Ammon's horn (tissue), 1 donor: ENCODE measurements at regions not wholly inside any gene's neighbourhood (a gene's known extent, or its start where the extent isn't known, plus 50 kb on each side); places are given as distances from the start of the nearest gene placed in this dataset.
"Not testable (repeated sequence)": the region's sequence is repeated elsewhere in the genome, so short reads cannot be mapped to it uniquely, and the experiment has no call there.

Experiments used
- DNase-seq: peaks from one replicate; pipeline ENCODE4 v3.0.0-alpha.2; 2016; ENCODE audit warnings: low spot score

GRCh38 chr11:22065472-22065871 lies 127.4 kb upstream of the ANO5 start:
- no peak for DNase-seq

DNA sequence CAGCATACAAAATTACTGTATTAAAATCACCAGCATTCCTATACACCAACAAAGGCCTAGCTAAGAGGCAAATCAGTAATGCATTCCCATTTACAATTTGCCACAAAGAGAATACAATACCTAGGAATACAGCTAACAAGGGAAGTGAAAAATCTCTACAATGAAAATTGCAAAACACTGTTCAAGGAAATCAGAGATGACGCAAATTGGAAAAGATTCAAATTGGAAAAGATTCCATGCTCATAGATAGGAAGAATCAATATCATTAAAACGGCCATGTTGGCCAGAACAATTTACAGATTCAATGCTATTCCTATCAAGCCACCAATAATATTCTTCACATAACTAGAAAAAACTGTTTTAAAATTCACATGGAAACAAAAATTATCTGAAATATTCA lies 123.0 kb upstream of the ANO5 start:
- DNase-seq, result no peak

- DNase-seq, result no peak
Observed at GRCh38 chr11:22076271-22076930, 116.5 kb upstream of the ANO5 start.

DNA sequence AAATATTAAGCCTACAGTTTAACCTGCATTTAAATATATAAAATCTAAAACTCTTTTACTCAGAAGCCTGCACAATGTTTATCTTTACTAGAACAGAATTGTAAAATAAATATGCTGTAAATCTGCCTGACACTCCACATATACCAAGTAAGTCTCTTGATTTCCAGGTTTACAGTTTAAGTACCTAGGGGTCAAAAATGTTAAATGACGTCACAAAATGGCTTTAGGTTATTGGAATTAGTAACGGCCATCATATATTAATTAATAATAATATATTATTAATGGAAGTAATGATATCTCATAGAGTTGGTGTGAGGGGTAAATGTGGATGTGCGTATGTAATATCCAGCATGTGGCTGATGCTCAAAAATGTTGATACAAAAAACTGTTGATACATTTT lies 114.8 kb upstream of the ANO5 start:
- no peak for DNase-seq

DNA sequence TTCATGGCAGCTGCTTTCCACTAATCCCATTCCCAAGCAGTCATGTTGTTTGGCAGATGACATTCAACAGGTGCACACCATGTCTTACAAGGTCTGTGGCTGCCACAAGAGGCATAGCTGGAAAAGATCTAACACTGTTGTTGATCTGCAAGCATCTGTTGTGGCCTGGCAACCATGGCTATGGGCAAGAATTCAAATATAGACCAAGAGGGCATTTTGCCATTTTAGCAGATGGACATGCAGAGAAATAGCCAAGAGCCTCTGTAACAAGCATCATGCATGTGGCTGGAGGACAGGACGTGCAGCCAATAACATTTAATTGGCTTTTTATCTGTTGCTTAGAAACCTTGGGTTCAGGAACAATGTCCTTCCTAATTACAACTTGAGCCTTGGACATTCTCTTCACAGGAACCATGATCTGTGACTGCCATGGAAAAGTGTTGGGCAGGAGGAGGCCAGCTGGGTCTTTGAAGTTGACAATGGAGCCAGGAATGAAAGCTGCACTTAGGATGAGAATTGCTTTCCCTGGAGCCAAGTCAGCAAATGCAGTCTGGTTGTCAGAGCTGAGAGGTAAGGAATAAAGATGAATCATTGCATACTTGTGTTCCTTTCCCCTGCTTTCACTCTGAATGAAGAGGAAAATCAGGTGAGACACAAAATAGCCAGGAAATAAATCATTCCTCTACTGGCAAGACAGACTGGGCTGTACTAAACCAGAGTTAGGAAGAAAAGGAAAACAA lies 113.6 kb upstream of the ANO5 start:
- DNase-seq, result peak; percentile 1

GRCh38 chr11:22082178-22082577 lies 110.7 kb upstream of the ANO5 start:
- no peak for DNase-seq

DNA sequence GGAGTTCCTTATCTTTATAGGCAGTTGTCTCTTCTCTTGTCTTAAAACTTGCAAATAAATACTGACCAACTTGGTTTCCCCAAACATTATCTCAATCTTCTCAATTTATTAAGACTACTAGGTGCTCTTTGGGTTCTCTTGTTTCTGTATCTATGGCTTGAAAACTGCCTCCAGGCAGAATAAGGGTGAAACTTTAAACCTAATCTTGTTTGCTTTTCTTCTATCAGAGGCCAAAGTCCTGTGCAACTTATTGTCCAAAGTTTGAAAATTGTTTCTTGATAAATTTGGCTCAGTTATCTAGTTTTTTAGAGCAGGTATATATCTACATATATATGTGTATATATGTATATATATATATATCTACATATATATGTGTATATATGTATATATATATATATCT lies 110.1 kb upstream of the ANO5 start:
- no peak for DNase-seq

DNA sequence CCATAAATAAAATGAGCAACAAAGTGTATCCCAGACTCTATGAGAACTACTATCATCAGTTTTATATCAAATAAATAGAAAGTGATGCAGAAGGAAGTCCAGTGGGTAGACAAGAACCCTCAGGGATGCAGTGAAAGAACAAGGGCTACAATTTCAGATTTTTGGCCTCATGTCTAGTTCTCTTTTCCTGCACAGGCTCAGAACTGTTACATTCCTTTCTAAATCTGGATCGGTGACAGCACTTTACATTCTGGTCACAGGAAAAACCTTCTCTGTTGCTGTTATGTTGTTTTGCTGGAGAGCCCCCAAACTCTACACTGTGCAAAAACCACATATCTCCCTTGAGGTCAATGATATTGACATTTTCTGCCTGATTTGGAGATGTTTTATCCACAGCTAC lies 108.8 kb upstream of the ANO5 start:
- no peak for DNase-seq

- DNase-seq, result no peak
Observed at GRCh38 chr11:22084564-22084963, 108.3 kb upstream of the ANO5 start.

GRCh38 chr11:22089609-22090008 lies 103.3 kb upstream of the ANO5 start:
- DNase-seq, result no peak

DNA sequence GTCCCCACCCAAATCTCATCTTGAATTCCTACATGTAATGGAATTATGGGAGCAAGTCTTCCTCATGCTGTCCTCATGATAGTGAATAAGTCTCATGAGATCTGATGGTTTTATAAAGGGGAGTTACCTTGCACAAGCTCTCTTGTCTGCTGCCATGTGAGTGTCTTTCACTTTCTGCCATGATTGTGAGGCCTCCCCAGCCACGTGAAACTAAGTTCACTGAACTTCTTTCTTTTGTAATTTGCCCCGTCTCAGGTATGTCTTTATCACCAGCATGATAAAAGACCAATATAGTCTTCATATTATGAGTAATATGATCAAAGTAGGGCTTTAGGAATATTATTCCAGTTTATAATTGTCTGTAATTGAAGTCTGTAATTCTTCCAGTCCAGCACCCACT lies 86.3 kb upstream of the ANO5 start:
- no peak for DNase-seq

DNA sequence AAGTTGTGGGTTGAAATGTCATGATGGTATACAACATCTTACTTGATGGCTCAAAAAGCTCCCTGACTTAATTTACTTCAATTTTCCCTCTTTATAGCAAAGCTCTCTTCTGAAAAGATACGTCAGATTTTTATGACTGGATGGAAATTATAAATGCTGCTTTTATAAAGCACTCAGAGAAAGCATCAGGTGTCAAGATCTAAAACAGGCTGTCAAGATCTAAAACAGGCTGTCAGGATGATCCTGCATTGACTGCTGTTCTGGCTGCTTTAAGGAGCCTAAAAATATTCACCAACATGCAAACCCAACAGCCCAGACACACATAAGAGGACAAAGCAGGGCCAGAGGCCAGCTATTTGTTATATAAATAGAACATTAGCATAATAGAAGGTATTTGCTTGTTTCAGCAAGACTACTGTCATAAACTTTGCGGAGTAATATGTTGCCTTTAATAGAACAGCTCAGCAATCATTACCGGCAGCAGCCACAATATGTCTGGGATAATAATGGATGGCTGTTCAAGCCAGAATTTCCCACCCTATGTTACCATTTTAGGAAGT lies 77.3 kb upstream of the ANO5 start:
- DNase-seq, result no peak

DNA sequence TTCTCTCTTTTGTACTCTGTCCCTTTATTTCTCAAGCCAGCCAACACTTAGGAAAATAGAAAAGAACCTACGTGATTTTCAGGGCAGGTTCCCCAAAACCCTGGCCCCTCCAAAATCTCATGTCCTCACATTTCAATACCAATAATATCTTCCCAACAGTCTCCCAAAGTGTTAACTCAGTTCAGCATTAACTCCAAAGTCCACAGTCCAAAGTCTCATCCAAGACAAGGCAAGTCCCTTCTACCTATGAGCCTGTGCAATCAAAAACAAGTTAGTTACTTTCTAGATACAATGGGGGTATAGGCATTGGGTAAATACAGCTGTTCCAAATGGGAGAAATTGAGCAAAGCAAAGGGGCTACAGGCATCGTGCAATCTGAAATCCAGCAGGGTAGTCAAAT lies 64.9 kb upstream of the ANO5 start:
- not testable (repeated sequence) for DNase-seq

DNA sequence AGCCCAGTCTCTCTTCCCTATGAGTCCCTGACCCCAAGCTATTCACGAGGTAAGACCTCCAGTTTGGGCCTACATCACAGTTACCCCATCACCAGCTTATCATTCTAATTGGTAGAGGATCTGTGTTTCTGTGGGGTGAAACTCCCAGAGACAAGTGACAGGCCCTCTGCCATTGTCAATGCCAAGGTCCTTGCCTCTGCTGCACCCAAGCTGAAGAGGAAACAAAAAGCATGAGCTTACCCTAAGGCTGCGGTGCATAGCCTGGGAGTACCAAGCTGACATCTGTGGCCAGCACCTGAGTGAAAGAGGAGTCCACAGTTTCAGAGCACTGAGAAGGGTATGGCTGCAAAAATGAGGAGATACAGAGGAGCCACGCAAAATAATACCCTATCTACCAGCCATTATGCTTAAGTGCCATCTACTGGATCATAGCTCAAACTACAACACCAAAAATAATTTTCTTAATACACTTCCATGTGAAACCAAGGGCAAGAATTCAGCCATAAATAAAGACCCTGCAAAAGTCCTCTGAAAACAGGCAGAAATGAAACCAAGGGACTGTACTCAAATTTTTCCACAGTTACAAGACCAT lies 62.3 kb upstream of the ANO5 start:
- DNase-seq, result peak; percentile 28

- DNase-seq, result no peak
Observed at GRCh38 chr11:22133776-22134175, 59.1 kb upstream of the ANO5 start.

- DNase-seq, result no peak
Observed at GRCh38 chr11:22138264-22138663, 54.6 kb upstream of the ANO5 start.
